Progenitor cell of endocrine pancreas (in vitro differentiated cells): ENCODE measurements at regions not wholly inside any gene's neighbourhood (a gene's known extent, or its start where the extent isn't known, plus 50 kb on each side); places are given as distances from the start of the nearest gene placed in this dataset.

ENCODE experiments used
- DNase-seq: peaks from one replicate; pipeline ENCODE4 v3.0.0; 2021; ENCODE audit warnings: low spot score; ENCODE audit not compliant: unreplicated experiment
- H3K27ac Mint-ChIP-seq: 2 replicates; pipeline ENCODE4 v1.8.0; 2021; ENCODE audit warnings: mild to moderate bottlenecking, moderate library complexity, mixed read lengths
- H3K27me3 Mint-ChIP-seq: 2 replicates; pipeline ENCODE4 v1.8.0; 2021; ENCODE audit warnings: mixed read lengths
- H3K36me3 Mint-ChIP-seq: 2 replicates; pipeline ENCODE4 v1.8.0; 2022; ENCODE audit warnings: mixed read lengths; ENCODE audit not compliant: insufficient read depth
- H3K4me1 Mint-ChIP-seq: 2 replicates; pipeline ENCODE4 v1.8.0; 2021; ENCODE audit warnings: low read depth, mixed read lengths
- H3K4me3 Mint-ChIP-seq: 2 replicates; pipeline ENCODE4 v1.8.0; 2021; ENCODE audit warnings: low read depth, mild to moderate bottlenecking, moderate library complexity, mixed read lengths
- H3K9me3 Mint-ChIP-seq: 2 replicates; pipeline ENCODE4 v1.8.0; 2021; ENCODE audit warnings: low read depth, mixed read lengths
- TF ChIP-seq, protein P1 (sequence below): fragments of 200-600 bp; sonication (generic); IDR thresholded peaks from one replicate; pipeline ENCODE4 v1.5.0; 2021; ENCODE audit warnings: antibody characterized with exemption, mild to moderate bottlenecking; ENCODE audit not compliant: unreplicated experiment

DNA sequence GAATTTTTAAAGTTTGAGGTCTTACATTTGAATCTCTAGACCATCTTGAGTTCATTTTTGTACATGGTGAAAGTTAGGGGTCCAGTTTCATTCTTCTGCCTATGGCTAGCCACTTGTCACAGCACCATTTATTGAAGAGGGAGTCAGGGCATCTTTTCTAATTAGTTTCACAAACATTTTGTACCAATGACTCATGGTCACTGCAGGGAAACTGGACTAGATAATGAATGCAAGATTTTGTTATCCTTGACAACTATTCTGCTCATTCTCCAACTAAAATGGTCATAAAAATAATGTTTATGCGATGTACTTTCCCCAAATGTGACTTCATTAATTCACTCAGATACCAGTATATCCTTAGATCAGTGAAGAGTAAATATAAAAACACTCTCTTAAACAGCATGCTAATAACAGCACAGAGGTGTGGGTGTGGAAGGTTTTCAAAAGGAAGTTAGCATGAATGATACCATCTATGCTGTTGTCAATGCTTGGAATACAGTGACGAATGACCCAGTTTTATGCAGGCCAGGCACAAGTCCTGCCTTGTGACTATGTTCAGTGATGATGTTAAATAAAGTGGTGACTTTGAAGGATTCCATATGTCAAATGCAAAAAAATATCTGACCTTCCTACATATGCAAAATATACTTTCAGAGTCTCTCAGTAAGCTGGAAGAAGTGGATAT is 314.9 kb upstream of the TMCO5A start:
- DNase-seq, result no peak
- Mint-ChIP-seq H3K27me3 (no peaks in the 10 kb centered on the region), H3K4me3 (no peak overlapping the region), H3K9me3 (peaks cover 3% of the 10 kb centered on the region), H3K4me1 (no peaks in the 10 kb centered on the region), H3K36me3 (no peaks in the 10 kb centered on the region), H3K27ac (no peak overlapping the region)
- TF ChIP-seq, protein P1, sequence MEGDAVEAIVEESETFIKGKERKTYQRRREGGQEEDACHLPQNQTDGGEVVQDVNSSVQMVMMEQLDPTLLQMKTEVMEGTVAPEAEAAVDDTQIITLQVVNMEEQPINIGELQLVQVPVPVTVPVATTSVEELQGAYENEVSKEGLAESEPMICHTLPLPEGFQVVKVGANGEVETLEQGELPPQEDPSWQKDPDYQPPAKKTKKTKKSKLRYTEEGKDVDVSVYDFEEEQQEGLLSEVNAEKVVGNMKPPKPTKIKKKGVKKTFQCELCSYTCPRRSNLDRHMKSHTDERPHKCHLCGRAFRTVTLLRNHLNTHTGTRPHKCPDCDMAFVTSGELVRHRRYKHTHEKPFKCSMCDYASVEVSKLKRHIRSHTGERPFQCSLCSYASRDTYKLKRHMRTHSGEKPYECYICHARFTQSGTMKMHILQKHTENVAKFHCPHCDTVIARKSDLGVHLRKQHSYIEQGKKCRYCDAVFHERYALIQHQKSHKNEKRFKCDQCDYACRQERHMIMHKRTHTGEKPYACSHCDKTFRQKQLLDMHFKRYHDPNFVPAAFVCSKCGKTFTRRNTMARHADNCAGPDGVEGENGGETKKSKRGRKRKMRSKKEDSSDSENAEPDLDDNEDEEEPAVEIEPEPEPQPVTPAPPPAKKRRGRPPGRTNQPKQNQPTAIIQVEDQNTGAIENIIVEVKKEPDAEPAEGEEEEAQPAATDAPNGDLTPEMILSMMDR, result no peak

DNA sequence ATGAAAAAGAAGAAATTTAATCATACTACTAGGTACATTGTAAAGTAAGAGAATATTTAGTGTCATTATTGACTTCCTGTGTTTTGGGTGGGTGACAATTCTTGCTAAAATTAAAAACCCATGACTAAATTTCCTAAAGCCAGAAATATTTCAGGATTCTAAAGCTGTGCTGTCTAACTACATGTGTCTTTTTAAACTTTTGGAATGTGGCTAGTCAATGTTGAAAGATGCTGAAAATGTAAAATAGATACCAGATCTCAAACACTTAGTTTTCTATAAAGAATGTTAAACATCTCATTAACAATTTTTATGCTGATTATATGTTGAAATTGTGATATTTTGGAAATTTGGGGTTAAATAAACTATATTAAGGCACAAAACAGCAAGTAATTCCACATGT is 308.9 kb upstream of the TMCO5A start:
- Mint-ChIP-seq H3K36me3 (no peaks in the 10 kb centered on the region), H3K9me3 (no peaks in the 10 kb centered on the region), H3K4me1 (no peaks in the 10 kb centered on the region), H3K4me3 (no peak overlapping the region), H3K27ac (no peak overlapping the region), H3K27me3 (peaks cover 3% of the 10 kb centered on the region)
- no peak for DNase-seq
- TF ChIP-seq, protein P1, result no peak

DNA sequence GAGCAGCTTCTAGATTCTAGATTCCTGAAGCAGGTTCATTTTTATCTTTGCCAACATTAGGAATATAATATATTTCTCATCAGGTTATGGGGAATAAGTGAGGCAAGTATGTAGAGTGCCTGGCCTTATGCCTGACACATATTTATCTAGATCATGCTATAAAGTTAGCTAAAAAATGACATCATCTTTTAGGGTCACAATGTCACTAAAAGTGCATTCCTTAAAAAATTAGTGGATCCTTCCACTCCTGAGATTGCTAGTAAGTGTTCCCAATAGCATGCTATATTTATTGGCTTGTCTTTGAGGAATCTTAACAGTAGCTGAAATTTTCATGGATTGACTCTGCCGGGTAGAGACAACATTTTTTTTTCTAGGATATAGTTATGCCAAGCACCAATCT is 305.9 kb upstream of the TMCO5A start:
- TF ChIP-seq, protein P1, result no peak
- no peak overlapping the region for H3K27ac Mint-ChIP-seq
- H3K27me3 Mint-ChIP-seq, result peaks cover 3% of the 10 kb centered on the region
- H3K9me3 Mint-ChIP-seq, result no peaks in the 10 kb centered on the region
- no peak for DNase-seq
- H3K36me3 Mint-ChIP-seq, result no peaks in the 10 kb centered on the region
- H3K4me1 Mint-ChIP-seq, result no peaks in the 10 kb centered on the region
- no peak overlapping the region for H3K4me3 Mint-ChIP-seq

DNA sequence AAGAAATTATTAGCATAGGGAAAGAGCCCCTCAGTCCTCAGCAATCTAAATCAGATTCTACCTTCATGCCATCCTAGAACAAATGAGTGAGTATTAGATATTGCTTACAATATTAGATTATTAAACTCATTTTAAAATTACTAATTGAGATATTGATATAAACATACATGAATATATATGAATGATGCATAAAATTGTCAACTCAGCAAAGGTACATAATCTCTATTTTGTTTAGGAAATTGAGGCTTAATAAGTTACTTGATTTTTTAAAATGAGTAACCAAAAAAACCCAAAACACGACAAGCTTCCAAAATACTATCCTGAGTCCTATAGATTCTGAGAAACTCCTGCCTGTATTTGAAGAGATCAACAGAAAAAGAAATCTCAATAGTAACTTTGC is 297.7 kb upstream of the TMCO5A start:
- no peak for DNase-seq

DNA sequence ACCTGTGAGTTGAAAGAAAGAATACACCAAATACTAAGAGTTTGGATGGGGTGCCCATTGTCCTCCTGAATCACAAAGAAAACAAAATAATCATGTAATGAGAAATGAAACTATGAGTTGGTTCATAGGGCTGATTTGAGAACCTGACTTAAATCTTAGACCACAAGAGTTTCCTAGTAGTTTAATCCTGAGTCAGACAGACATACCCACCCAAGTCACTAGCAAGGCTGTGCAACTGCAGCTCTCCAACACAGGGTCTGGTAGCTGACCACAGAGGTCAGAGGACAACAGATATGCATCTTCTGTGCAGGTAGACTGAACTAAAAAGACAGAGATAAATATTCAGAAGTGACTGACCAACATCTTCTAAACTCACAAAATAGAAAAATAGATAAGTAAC is 296.3 kb upstream of the TMCO5A start:
- Mint-ChIP-seq H3K9me3 (peaks cover 2% of the 10 kb centered on the region), H3K4me3 (no peak overlapping the region), H3K36me3 (no peaks in the 10 kb centered on the region), H3K4me1 (no peaks in the 10 kb centered on the region), H3K27me3 (peaks cover 13% of the 10 kb centered on the region), H3K27ac (no peak overlapping the region)
- DNase-seq, result no peak
- TF ChIP-seq, protein P1, result no peak

More for the DNA sequence above, 297.7 kb upstream of the TMCO5A start:
- H3K4me1 Mint-ChIP-seq, result no peaks in the 10 kb centered on the region
- peaks cover 2% of the 10 kb centered on the region for H3K9me3 Mint-ChIP-seq
- no peaks in the 10 kb centered on the region for H3K36me3 Mint-ChIP-seq
- TF ChIP-seq, protein P1, result no peak
- peaks cover 13% of the 10 kb centered on the region for H3K27me3 Mint-ChIP-seq
- no peak overlapping the region for H3K4me3 Mint-ChIP-seq
- no peak overlapping the region for H3K27ac Mint-ChIP-seq
